Left lobe of liver (tissue), 2 donors: ENCODE measurements at regions not wholly inside any gene's neighbourhood (a gene's known extent, or its start where the extent isn't known, plus 50 kb on each side); places are given as distances from the start of the nearest gene placed in this dataset.

Experiments
- ATAC-seq: fragments of 200-7000 bp; cut with Tn5 transposase; one replicate; pipeline ENCODE4 v1.9.1; 2020; ENCODE audit warnings: mild to moderate bottlenecking, moderate library complexity
- DNase-seq: peaks from one replicate; pipeline ENCODE4 v3.0.0-alpha.2; 2020; ENCODE audit warnings: low spot score
- donor health status: DM: no; HTN: no; CAD: no; lungs with moderate emphysema.
- donor health status: DM: no; HTN: yes; CAD: no.

GRCh38 chr6:22221630-22222029 is 75.2 kb downstream of the PRL start:
- DNase-seq = no peak
- no peak for ATAC-seq

- ATAC-seq = no peak
- no peak for DNase-seq
These were observed 74.4 kb downstream of the PRL start for GRCh38 chr6:22222469-22222868.

DNA sequence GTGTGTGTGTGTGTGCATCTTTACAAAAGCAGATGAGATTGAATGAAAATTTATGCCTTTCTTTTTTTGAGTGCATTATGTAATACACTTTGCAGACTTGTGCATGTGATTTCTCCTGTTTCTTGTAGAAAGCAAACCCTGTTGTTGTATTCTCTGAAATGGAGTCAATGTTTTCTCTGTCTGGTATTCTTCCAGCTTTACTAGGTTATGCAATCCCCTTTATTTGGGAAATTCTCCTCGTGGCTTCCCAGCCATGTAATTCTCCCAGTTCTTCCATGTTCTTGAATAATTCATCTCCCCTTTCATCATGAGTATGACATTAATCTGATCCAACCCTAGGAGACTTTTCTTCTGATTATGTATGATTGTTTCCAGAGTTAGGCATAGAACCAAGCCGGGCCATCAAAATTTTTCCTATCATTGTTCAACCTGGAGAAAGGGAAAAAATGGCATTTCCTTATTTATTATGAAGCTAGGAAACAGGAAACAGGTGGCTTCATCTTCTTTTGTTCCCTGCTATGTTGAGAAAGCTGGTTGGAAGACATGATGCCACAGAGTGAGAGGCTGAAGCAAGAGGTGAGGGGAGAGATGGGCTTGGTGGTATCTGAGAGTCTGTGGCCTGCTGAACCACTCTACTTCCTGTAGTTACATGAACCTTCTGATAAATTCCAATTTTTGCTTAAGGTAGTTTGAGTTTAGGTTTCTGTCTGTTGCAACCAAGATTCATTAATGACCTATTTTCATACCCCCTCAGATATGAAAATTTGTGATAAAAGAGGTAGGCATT is 68.8 kb downstream of the PRL start:
- no peak for DNase-seq
- no peak for ATAC-seq

- ATAC-seq (no peak), DNase-seq (no peak)
These were observed 65.8 kb downstream of the PRL start for GRCh38 chr6:22231050-22231449.

- ATAC-seq (no peak), DNase-seq (no peak)
These were observed 65.2 kb downstream of the PRL start for GRCh38 chr6:22231616-22232015.

DNA sequence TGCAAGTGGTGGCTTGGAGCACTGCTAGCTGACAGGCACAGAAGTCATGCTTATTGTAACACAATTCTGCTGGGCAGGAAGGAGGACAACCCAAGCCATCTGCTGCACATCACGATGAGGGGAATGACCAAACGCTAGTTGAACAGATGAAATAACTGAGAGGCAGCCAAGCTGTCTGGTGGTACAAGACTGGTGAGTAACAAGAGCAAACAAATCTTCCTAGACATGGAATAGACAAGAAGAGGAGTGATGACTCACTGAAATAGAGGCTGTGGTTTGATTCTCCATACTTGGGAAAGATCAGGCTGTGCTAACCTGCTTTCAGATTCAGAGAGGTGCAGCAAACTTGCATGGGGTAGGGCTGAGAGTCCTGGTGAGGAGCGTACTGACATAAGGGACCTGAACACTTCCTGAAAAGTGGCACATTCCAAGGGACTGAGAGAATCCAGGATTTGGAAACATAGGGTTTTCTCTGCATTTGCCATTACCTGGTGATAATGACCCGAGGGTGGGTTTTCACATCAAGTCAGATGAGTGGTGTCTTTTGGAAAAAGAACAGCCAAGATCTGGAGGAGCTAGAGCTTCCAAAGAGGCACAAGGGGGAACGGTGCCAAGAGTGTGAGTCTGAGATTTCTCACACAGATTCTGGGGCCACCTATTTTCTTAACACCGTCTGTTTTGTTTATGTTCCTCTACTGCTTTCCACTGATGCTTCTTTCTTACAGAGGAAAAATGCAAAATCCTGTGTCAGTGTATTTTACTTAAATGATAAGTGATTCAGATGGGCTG is 60.0 kb downstream of the PRL start:
- no peak for ATAC-seq
- DNase-seq = no peak
